Endothelial cell of umbilical vein (primary cell): ENCODE measurements at regions not wholly inside any gene's neighbourhood (a gene's known extent, or its start where the extent isn't known, plus 50 kb on each side); places are given as distances from the start of the nearest gene placed in this dataset.

Source experiments
- EZH2 ChIP-seq: IDR thresholded peaks from 2 replicates; pipeline ENCODE4 v1.6.1; 2012; ENCODE audit warnings: borderline replicate concordance, low read depth, mild to moderate bottlenecking, moderate library complexity, low read length, inconsistent platforms; ENCODE audit not compliant: severe bottlenecking
- FOS ChIP-seq: IDR thresholded peaks from 2 replicates; pipeline ENCODE4 v1.6.1; 2011; ENCODE audit warnings: mild to moderate bottlenecking, low read length, moderate library complexity, borderline replicate concordance; ENCODE audit not compliant: insufficient read depth
- GATA2 ChIP-seq: IDR thresholded peaks from 2 replicates; pipeline ENCODE4 v1.7.0; 2011; ENCODE audit warnings: low read depth, mild to moderate bottlenecking, moderate library complexity, mixed read lengths, low read length; ENCODE audit not compliant: insufficient read length, insufficient read depth
- MYC ChIP-seq: IDR thresholded peaks from one replicate; pipeline ENCODE4 v1.6.1; 2011; ENCODE audit warnings: mild to moderate bottlenecking, low read depth, low read length
- POLR2A ChIP-seq: IDR thresholded peaks from 2 replicates; pipeline ENCODE4 v1.6.1; 2012; ENCODE audit warnings: low read depth, mild to moderate bottlenecking, control low read depth, low read length
- POLR2AphosphoS5 ChIP-seq: IDR thresholded peaks from 2 replicates; pipeline ENCODE4 v1.6.1; 2012; ENCODE audit warnings: low read depth, mild to moderate bottlenecking, control low read depth, low read length, moderate library complexity; ENCODE audit not compliant: insufficient read depth
- TF ChIP-seq, protein P1 (sequence below), 2 donors: IDR thresholded peaks; 1 replicate in 1 of 2; 2 replicates in 1 of 2; pipeline ENCODE4 v1.5.1; 2011; ENCODE audit warnings: low read length in 2 of 2, mild to moderate bottlenecking in 2 of 2, moderate library complexity in 2 of 2, control low read depth in 1 of 2, inconsistent platforms in 1 of 2, low read depth in 1 of 2; ENCODE audit not compliant: insufficient read depth in 1 of 2; ENCODE audit errors: extremely low read depth in 1 of 2
- TF ChIP-seq, protein P2 (sequence below): IDR thresholded peaks from 2 replicates; pipeline ENCODE4 v1.6.1; 2011; ENCODE audit not compliant: insufficient read depth, insufficient read length

DNA sequence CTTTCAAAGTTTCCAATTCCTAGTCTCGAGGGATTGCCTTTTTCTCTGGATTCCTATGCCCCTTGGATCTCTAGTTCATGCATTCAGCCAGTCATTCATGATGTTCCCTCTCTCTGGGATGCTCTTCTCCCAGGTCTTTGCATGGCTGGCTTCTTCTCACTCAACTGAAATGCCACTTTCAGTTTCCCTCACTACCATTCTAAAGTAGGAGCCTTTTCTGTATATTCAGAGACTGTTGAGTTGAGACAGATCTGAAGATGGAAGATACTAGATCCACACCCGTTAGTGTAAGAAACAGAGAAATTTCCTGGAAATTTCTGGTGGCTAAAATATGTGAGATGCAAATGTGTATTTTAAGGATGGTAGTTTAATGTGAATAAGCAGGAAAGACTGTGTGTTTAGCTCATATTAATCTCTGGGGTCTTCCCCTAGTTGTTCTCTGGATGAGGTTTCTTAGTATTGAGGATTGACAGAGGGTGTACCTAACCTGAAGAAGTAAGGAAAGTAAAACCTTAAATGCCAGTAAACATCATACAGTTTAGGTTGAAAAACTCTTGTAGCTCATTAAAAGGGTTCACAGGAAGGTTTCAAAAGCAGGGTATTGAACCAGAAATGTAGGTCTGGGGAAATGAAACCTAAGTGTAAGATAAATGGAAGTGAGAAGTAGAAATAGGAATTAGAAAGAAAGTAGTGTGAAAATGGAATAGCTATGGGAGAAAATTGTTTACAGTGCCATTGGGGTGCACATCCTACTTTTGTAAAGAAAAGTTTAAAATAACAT lies 331.3 kb downstream of the NDFIP2 start:
- TF ChIP-seq, protein P1, sequence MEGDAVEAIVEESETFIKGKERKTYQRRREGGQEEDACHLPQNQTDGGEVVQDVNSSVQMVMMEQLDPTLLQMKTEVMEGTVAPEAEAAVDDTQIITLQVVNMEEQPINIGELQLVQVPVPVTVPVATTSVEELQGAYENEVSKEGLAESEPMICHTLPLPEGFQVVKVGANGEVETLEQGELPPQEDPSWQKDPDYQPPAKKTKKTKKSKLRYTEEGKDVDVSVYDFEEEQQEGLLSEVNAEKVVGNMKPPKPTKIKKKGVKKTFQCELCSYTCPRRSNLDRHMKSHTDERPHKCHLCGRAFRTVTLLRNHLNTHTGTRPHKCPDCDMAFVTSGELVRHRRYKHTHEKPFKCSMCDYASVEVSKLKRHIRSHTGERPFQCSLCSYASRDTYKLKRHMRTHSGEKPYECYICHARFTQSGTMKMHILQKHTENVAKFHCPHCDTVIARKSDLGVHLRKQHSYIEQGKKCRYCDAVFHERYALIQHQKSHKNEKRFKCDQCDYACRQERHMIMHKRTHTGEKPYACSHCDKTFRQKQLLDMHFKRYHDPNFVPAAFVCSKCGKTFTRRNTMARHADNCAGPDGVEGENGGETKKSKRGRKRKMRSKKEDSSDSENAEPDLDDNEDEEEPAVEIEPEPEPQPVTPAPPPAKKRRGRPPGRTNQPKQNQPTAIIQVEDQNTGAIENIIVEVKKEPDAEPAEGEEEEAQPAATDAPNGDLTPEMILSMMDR (IDR thresholded peaks at IDR 0.05; ENCODE audit: extremely low read depth in 1 of 2, insufficient read depth in 1 of 2, low read depth in 1 of 2, low read length in 2 of 2): no peak
- TF ChIP-seq POLR2A: no peak
- TF ChIP-seq POLR2AphosphoS5: no peak
- TF ChIP-seq, protein P2, sequence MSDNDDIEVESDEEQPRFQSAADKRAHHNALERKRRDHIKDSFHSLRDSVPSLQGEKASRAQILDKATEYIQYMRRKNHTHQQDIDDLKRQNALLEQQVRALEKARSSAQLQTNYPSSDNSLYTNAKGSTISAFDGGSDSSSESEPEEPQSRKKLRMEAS: no peak
- no peak for TF ChIP-seq GATA2
- TF ChIP-seq EZH2: no peak
- TF ChIP-seq MYC: no peak
- no peak for TF ChIP-seq FOS
